ENCODE measurements at regions not wholly inside any gene's neighbourhood (a gene's known extent, or its start where the extent isn't known, plus 50 kb on each side); places are given as distances from the start of the nearest gene placed in this dataset.

DNA sequence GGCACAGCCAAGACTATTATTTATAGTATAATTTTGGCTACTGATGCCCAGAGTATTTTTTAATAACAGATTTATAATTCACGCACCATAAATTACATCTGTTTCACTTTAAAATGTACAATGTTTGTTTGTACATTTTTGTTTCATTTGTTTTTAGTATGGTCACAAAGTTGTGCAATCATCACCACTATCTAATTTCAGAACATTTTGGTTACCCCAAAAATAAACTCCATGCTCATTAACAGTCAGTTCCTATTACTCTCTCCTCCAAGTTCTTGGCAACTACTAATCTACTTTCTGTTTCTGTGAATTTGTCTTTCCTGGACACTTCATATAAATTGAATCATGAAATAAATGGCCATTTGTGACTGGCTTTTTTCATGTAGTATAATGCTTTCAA is 176.7 kb downstream of the SH3BGRL start:
- TF ChIP-seq, protein P1, sequence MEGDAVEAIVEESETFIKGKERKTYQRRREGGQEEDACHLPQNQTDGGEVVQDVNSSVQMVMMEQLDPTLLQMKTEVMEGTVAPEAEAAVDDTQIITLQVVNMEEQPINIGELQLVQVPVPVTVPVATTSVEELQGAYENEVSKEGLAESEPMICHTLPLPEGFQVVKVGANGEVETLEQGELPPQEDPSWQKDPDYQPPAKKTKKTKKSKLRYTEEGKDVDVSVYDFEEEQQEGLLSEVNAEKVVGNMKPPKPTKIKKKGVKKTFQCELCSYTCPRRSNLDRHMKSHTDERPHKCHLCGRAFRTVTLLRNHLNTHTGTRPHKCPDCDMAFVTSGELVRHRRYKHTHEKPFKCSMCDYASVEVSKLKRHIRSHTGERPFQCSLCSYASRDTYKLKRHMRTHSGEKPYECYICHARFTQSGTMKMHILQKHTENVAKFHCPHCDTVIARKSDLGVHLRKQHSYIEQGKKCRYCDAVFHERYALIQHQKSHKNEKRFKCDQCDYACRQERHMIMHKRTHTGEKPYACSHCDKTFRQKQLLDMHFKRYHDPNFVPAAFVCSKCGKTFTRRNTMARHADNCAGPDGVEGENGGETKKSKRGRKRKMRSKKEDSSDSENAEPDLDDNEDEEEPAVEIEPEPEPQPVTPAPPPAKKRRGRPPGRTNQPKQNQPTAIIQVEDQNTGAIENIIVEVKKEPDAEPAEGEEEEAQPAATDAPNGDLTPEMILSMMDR (IDR thresholded peaks at IDR 0.05), result no peak
- TF ChIP-seq POLR2A (IDR thresholded peaks at IDR 0.05), result no peak
